ENCODE measurements at regions not wholly inside any gene's neighbourhood (a gene's known extent, or its start where the extent isn't known, plus 50 kb on each side); places are given as distances from the start of the nearest gene placed in this dataset.

DNA sequence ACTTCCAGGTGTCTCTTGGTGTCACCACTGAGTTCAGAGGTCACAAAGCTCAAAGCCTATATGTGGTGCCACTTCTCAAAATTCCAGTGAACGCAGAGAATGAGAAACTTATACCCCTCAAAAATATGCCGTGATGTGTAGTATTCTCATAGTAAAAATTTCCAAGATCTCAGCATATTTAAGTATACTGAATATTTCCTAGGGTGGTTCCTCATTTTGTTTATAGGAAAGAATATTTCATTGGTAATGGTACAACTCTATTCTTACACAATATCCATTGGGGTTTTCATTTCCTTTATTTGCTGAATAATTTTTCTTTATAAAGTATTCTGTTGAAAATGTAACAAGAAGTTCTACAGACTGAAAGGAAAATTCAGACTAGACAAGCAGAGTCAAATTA lies 58.9 kb upstream of the ADO start:
- no peak for DNase-seq (ENCODE audit: low spot score)

DNA sequence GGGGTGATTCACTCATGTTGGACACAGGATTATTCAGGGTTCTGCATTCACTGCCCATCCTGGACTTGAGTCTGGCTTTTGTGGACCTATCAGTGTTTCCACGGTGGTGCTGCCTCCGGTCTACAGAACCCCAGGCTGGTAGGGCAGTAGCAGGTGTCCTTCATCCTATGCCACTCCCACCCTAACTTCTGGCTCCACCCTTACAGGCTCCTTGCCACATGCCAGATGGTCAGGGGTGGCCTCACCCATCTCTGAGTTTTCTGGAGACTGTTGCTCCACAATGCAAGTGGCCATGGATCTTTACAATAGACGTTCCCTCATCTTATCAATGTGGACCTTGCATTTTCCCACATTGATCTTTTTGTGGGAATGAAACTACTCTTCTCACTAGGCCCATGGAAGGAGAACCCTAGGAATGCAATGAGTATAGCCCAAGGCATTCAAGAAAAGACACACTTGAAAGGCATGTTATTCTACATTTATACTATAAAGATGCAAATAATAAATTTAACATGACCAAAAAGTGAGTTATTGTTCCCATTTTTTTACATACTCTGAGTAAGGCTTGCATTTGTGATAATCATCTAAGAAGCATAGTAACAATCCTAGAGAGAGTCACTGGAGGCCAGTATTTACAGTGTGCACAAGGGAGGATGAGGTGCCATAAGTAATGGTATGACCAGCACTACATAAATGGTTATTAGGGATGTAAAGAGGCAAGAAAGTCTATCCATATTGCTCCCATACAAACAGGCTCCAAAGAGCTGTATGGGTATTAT lies 57.4 kb upstream of the ADO start:
- DNase-seq (ENCODE audit: low spot score), result no peak

DNA sequence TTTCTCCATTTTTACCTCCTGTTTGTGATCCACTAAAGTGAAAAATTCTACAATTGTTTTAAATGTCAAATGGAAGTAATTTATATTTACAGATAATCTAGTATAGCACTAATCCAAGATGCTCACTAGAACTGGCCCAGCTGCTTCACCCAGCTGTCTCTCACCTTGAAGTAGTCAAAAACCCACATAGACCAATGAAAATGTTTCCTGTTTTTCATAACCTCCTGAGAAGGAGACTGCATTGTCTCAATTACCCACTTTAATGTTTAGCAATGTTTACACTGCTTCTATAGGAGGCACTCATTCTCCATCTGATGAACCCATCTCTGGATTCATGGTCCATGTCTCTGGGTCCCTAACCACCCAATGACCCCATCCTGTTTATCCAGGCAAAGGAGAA lies 56.1 kb upstream of the ADO start:
- DNase-seq (ENCODE audit: low spot score), result no peak

DNA sequence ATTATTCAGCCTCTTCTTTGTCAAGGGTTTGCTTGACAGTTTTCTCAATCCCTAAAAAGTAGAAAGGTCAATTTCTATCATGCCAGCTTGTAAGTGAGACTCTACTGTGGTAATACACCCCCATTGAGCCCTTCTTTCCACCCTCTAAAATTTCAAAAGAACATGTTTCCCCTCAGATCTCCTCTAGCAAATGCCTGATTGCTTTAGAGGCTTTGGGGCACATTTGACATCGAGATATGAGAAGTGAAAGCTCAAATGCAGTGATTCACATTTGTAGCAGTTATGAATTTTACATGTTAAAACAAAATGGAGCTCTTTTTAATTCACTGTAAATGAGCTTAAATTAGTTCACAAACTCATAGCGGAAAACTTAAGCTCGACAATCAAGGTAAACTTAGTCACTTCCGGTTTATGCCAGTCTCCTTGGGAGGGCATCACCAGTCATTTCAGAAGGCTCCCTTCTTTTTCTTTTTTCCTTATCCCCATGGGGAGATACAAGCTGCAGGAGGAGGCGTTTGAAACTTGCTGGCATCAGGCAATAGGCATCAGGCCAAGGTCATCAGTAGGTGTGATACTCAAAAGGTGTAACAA lies 55.3 kb upstream of the ADO start:
- no peak for DNase-seq (ENCODE audit: low spot score)
